Thoracic aorta (tissue), 2 donors: ENCODE measurements at regions not wholly inside any gene's neighbourhood (a gene's known extent, or its start where the extent isn't known, plus 50 kb on each side); places are given as distances from the start of the nearest gene placed in this dataset.
"Not testable (repeated sequence)": the region's sequence is repeated elsewhere in the genome, so short reads cannot be mapped to it uniquely, and the experiment has no call there.

Experiments used
- ATAC-seq: fragments of 150-250 bp; one replicate; pipeline ENCODE4 v1.8.0; 2017; ENCODE audit warnings: low read depth; ENCODE audit not compliant: insufficient number of reproducible peaks, low FRiP score
- DNase-seq: peaks from one replicate; pipeline ENCODE4 v3.0.0-alpha.2; 2020; ENCODE audit warnings: low spot score
- H3K27ac ChIP-seq, 2 donors: fragments of 200-600 bp; sonication (generic); 1 replicate in 1 of 2; 2 replicates in 1 of 2; pipeline ENCODE4 v1.5.1; 2016; ENCODE audit warnings: mild to moderate bottlenecking in 2 of 2, moderate library complexity in 2 of 2
- H3K27me3 ChIP-seq: fragments of 200-600 bp; sonication (generic); replicated peaks from 2 replicates; pipeline ENCODE4 v1.6.0; 2016; ENCODE audit warnings: mild to moderate bottlenecking; ENCODE audit not compliant: insufficient read depth
- H3K36me3 ChIP-seq: fragments of 200-600 bp; sonication (generic); one replicate; pipeline ENCODE4 v1.5.1; 2016
- H3K4me1 ChIP-seq, 2 donors: fragments of 200-600 bp; sonication (generic); 1 replicate in 1 of 2; 2 replicates in 1 of 2; pipeline versions ENCODE4 v1.5.1 to v1.6.0; 2016; ENCODE audit warnings: low read depth in 2 of 2, mild to moderate bottlenecking in 1 of 2; ENCODE audit not compliant: control insufficient read depth in 1 of 2
- H3K4me3 ChIP-seq: fragments of 200-600 bp; sonication (generic); 2 replicates; pipeline ENCODE4 v1.5.1; 2016; ENCODE audit warnings: mild to moderate bottlenecking
- H3K9me3 ChIP-seq: fragments of 200-600 bp; sonication (generic); 2 replicates; pipeline ENCODE4 v1.5.1; 2016
- TF ChIP-seq, protein P1 (sequence below): fragments of 200-600 bp; sonication (generic); IDR thresholded peaks from one replicate; pipeline ENCODE4 v1.5.1; 2019; ENCODE audit warnings: antibody characterized with exemption

DNA sequence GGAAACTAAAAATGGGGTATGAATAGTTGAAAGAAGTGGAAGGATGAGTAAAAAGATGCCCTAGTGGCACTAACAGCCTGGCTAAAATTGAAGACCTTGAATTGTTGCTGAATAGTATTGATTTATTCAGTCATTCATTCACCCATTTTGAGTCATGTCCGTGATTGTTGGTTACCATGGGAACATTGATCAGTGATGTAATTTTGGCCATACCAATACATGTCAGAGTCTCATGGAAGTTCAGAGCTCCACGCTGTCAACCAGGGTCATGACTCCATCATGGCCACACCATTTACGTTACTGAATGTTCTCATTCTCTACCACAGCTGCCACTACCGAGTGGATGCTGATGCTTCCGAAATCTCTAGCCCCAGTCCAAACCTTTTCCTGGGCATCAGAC lies 62.5 kb upstream of the FOXE1 start:
- H3K36me3 ChIP-seq, result no peaks in the 10 kb centered on the region
- H3K27ac ChIP-seq, result no peak overlapping the region
- no peaks in the 10 kb centered on the region for H3K4me1 ChIP-seq
- H3K4me3 ChIP-seq, result no peak overlapping the region
- H3K9me3 ChIP-seq, result no peaks in the 10 kb centered on the region
- ATAC-seq, result no peak
- TF ChIP-seq, protein P1, sequence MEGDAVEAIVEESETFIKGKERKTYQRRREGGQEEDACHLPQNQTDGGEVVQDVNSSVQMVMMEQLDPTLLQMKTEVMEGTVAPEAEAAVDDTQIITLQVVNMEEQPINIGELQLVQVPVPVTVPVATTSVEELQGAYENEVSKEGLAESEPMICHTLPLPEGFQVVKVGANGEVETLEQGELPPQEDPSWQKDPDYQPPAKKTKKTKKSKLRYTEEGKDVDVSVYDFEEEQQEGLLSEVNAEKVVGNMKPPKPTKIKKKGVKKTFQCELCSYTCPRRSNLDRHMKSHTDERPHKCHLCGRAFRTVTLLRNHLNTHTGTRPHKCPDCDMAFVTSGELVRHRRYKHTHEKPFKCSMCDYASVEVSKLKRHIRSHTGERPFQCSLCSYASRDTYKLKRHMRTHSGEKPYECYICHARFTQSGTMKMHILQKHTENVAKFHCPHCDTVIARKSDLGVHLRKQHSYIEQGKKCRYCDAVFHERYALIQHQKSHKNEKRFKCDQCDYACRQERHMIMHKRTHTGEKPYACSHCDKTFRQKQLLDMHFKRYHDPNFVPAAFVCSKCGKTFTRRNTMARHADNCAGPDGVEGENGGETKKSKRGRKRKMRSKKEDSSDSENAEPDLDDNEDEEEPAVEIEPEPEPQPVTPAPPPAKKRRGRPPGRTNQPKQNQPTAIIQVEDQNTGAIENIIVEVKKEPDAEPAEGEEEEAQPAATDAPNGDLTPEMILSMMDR, result no peak
- H3K27me3 ChIP-seq, result no peaks in the 10 kb centered on the region
- DNase-seq, result no peak

DNA sequence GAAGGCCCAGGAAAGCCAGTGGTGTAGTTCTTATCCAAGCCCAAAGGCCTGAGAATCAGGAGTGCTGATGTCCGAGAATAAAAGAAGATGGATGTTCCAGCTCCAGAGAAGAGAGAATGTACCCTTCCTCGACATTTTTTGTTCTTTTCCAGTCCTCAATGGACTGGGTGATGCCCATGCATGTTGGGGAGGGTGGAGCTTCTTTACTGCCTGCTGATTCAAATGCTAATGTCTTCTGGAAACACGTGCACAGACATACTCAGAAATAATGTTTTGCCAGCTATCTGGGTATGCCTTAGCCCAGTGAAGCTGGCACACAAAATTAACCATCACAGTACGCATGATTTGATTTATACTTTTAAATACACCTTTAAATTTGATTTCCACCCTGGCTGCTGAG lies 61.5 kb upstream of the FOXE1 start:
- H3K4me3 ChIP-seq, result no peak overlapping the region
- TF ChIP-seq, protein P1, result no peak
- no peaks in the 10 kb centered on the region for H3K36me3 ChIP-seq
- no peak for ATAC-seq
- DNase-seq, result no peak
- H3K9me3 ChIP-seq, result no peaks in the 10 kb centered on the region
- H3K27ac ChIP-seq, result no peak overlapping the region
- H3K27me3 ChIP-seq, result no peaks in the 10 kb centered on the region
- H3K4me1 ChIP-seq, result no peaks in the 10 kb centered on the region

DNA sequence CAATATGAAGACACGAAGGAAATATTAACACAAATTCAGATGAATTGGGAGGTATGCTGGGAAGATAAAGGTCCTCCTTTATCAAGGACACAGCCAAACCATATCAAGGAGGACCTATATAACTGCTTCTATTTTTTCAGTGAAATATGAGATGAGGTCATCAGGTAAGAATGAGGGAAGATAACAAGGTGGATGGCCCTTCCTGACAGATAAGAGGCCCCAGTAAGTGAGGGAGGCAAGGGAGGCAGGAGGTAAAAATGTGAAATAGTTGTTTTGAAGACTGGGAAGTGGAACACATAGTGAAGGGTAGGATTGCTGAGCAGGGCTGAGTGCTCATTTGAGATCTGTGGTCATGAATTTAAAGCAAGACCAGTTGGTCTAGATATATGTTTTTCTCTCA lies 60.0 kb upstream of the FOXE1 start:
- Histone ChIP-seq H3K27ac (no peak overlapping the region), H3K27me3 (no peaks in the 10 kb centered on the region), H3K9me3 (no peaks in the 10 kb centered on the region), H3K36me3 (no peaks in the 10 kb centered on the region), H3K4me3 (no peak overlapping the region), H3K4me1 (no peaks in the 10 kb centered on the region)
- TF ChIP-seq, protein P1, result no peak
- DNase-seq (no peak), ATAC-seq (no peak)

DNA sequence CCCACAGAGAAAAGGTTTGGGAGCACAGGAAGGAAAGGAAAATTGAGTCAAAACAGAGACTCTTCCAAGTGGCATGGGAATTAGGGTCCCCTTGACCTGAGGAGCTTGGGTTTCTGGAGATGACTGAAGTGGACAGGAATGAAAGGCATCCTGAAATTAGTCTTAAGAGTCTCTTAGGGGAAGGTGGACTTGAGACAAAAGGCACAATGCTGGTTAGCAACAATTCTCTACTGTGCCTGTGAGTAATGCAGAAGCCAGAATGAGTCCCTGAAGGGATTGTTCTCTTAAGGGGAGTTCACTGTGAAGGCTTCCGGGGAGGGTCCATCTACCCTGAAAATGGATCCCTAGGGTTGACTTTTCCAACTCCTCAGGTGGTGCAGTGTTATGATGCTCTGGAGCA lies 58.4 kb upstream of the FOXE1 start:
- H3K9me3 ChIP-seq, result no peaks in the 10 kb centered on the region
- ATAC-seq, result no peak
- TF ChIP-seq, protein P1, result no peak
- H3K27ac ChIP-seq, result no peak overlapping the region
- H3K4me3 ChIP-seq, result no peak overlapping the region
- no peaks in the 10 kb centered on the region for H3K36me3 ChIP-seq
- no peaks in the 10 kb centered on the region for H3K4me1 ChIP-seq
- DNase-seq, result no peak
- H3K27me3 ChIP-seq, result no peaks in the 10 kb centered on the region

DNA sequence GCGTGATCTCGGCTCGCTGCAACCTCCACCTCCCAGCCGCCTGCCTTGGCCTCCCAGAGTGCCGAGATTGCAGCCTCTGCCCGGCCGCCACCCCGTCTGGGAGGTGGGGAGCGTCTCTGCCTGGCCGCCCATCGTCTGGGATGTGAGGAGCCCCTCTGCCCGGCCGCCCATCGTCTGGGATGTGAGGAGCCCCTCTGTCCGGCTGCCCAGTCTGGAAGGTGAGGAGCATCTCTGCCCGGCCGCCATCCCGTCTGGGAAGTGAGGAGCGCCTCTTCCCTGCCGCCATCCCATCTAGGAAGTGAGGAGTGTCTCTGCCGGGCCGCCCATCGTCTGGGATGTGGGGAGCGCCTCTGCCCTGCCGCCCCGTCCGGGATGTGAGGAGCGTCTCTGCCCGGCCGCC lies 56.9 kb upstream of the FOXE1 start:
- DNase-seq, H3K9me3 ChIP-seq, H3K4me3 ChIP-seq, H3K27me3 ChIP-seq, H3K4me1 ChIP-seq, H3K27ac ChIP-seq, ATAC-seq, H3K36me3 ChIP-seq: not testable (repeated sequence)

DNA sequence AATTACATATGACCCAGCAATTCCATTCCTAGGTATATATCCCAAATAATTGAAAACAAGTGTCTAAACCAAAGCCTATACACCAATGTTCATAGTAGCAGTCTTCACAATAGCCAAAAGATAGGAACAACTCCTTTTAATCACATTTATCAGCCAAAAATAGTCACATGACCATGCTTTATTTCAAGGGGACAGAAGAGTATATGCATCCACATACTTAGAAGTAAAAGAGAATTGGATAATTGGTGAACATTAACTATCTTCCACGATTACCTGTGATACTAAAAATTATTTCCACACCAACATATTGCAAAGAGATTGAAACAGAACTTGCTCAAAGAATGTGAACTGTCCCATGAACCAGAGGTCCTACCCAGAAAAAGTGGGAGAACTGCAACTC lies 51.8 kb upstream of the FOXE1 start:
- H3K9me3 ChIP-seq, result no peaks in the 10 kb centered on the region
- no peak for ATAC-seq
- no peak overlapping the region for H3K27ac ChIP-seq
- H3K4me3 ChIP-seq, result no peak overlapping the region
- TF ChIP-seq, protein P1, result no peak
- no peak for DNase-seq
- no peaks in the 10 kb centered on the region for H3K27me3 ChIP-seq
- no peaks in the 10 kb centered on the region for H3K36me3 ChIP-seq
- peaks cover 0 to 7% of the 10 kb centered on the region in 2 donors for H3K4me1 ChIP-seq
